A673 (cell line): ENCODE measurements at regions not wholly inside any gene's neighbourhood (a gene's known extent, or its start where the extent isn't known, plus 50 kb on each side); places are given as distances from the start of the nearest gene placed in this dataset.

Experiments
- BruUV-seq: library from RNA; stranded (reverse); fragments of 400-500 nt; replicated peaks from 2 replicates; lab custom pipeline; 2021; lab: Mats Ljungman, UMichigan
- CTCF ChIA-PET: fragments of 300-600 bp; sonication (Branson Sonifier 250); formaldehyde crosslinking; loops from one replicate; lab custom pipeline; 2022; ENCODE audit warnings: antibody characterized with exemption; lab: Charles Lee
- POLR2A ChIA-PET: fragments of 300-600 bp; sonication (Branson Sonifier 250); formaldehyde crosslinking; loops from one replicate; lab custom pipeline; 2022; ENCODE audit warnings: antibody characterized with exemption; ENCODE audit not compliant: low non-redundant PET; lab: Charles Lee
- DNase-seq: peaks from one replicate; pipeline ENCODE4 v3.0.0-alpha.2; 2015; ENCODE audit warnings: low spot score
- H3K27ac ChIP-seq: fragments of 200-600 bp; sonication (generic); 2 replicates; pipeline ENCODE4 v1.5.1; 2016; ENCODE audit warnings: mixed run types, low read depth, mild to moderate bottlenecking, mixed read lengths, antibody characterized with exemption, low read length; ENCODE audit not compliant: poor library complexity, severe bottlenecking
- H3K27me3 ChIP-seq: fragments of 200-600 bp; sonication (generic); replicated peaks from 2 replicates; pipeline ENCODE4 v1.6.1; 2017; ENCODE audit warnings: mixed run types, low read depth, mild to moderate bottlenecking, mixed read lengths, antibody characterized with exemption, low read length; ENCODE audit not compliant: insufficient read depth, poor library complexity
- H3K36me3 ChIP-seq: fragments of 200-600 bp; sonication (generic); 2 replicates; pipeline ENCODE4 v1.6.1; 2016; ENCODE audit warnings: mixed run types, mild to moderate bottlenecking, mixed read lengths, antibody characterized with exemption, low read length; ENCODE audit not compliant: insufficient read depth, poor library complexity, severe bottlenecking
- H3K4me1 ChIP-seq: fragments of 200-600 bp; sonication (generic); 2 replicates; pipeline ENCODE4 v1.6.1; 2017; ENCODE audit warnings: mixed run types, mild to moderate bottlenecking, mixed read lengths, antibody characterized with exemption, low read length; ENCODE audit not compliant: insufficient read depth, poor library complexity, severe bottlenecking
- H3K4me3 ChIP-seq: fragments of 200-600 bp; sonication (generic); 2 replicates; pipeline ENCODE4 v1.5.1; 2016; ENCODE audit warnings: low read depth, mixed run types, mild to moderate bottlenecking, mixed read lengths, low read length; ENCODE audit not compliant: poor library complexity, severe bottlenecking
- H3K9me3 ChIP-seq: fragments of 200-600 bp; sonication (generic); 2 replicates; pipeline ENCODE4 v1.6.1; 2016; ENCODE audit warnings: mixed run types, low read depth, mild to moderate bottlenecking, mixed read lengths, antibody characterized with exemption, low read length; ENCODE audit not compliant: poor library complexity, severe bottlenecking
- CTCF ChIP-seq: fragments of 300-800, 200-600 bp; sonication (generic); conservative IDR thresholded peaks from 2 replicates; pipeline ENCODE4 v1.5.1; 2017; ENCODE audit warnings: low read depth, mild to moderate bottlenecking, antibody characterized with exemption, low read length, moderate library complexity, mixed read lengths
- EZH2 ChIP-seq: fragments of 200-600 bp; sonication (generic); IDR thresholded peaks from 2 replicates; pipeline ENCODE4 v1.6.1; 2017; ENCODE audit warnings: borderline replicate concordance, low read depth, mild to moderate bottlenecking, mixed read lengths, antibody characterized with exemption, low read length; ENCODE audit not compliant: poor library complexity, severe bottlenecking
- intact Hi-C: fragments of 100-400 bp; cut with micrococcal nuclease; formaldehyde crosslinking; loops from one replicate; pipeline ENCODE4 v1.10.0; 2022; ENCODE audit not compliant: unreplicated experiment

GRCh38 chr14:99095369-99095768 is 176.6 kb downstream of the BCL11B start:
- Histone ChIP-seq H3K36me3 (no peaks in the 10 kb centered on the region), H3K27me3 (no peaks in the 10 kb centered on the region), H3K27ac (no peak overlapping the region), H3K4me3 (no peak overlapping the region), H3K4me1 (no peaks in the 10 kb centered on the region), H3K9me3 (no peaks in the 10 kb centered on the region)
- intact Hi-C loops: no loop called here
- BruUV-seq: no TSS peak
- no peak for DNase-seq
- TF ChIP-seq CTCF: no peak
- TF ChIP-seq EZH2: no peak
- CTCF ChIA-PET: no interaction called here
- POLR2A ChIA-PET: no interaction called here

GRCh38 chr14:99098199-99098598 is 173.8 kb downstream of the BCL11B start:
- no peak for DNase-seq
- CTCF ChIA-PET: no interaction called here
- no peaks in the 10 kb centered on the region for H3K27me3 ChIP-seq
- intact Hi-C loops: no loop called here
- no peaks in the 10 kb centered on the region for H3K9me3 ChIP-seq
- no peak overlapping the region for H3K27ac ChIP-seq
- TF ChIP-seq CTCF: no peak
- no TSS peak for BruUV-seq
- POLR2A ChIA-PET: no interaction called here
- H3K4me1 ChIP-seq: no peaks in the 10 kb centered on the region
- H3K36me3 ChIP-seq: no peaks in the 10 kb centered on the region
- H3K4me3 ChIP-seq: no peak overlapping the region

- Histone ChIP-seq H3K36me3 (no peaks in the 10 kb centered on the region), H3K4me1 (no peaks in the 10 kb centered on the region), H3K4me3 (no peak overlapping the region), H3K27me3 (no peaks in the 10 kb centered on the region), H3K27ac (no peak overlapping the region), H3K9me3 (no peaks in the 10 kb centered on the region)
- no peak for TF ChIP-seq CTCF
- TF ChIP-seq EZH2: no peak
- POLR2A ChIA-PET: no interaction called here
- DNase-seq: no peak
- no TSS peak for BruUV-seq
- intact Hi-C loops: no loop called here
- CTCF ChIA-PET: no interaction called here
These were observed 172.8 kb downstream of the BCL11B start for GRCh38 chr14:99099051-99099787.
